Thymus (tissue), 11 donors: ENCODE measurements at regions not wholly inside any gene's neighbourhood (a gene's known extent, or its start where the extent isn't known, plus 50 kb on each side); places are given as distances from the start of the nearest gene placed in this dataset.

ENCODE experiments used
- DNase-seq, 9 donors: peaks; one replicate each; pipeline ENCODE4 v3.0.0-alpha.2; 2013; ENCODE audit warnings: low spot score in 9 of 9, low read depth in 6 of 9, missing footprints in 1 of 9
- H3K27ac ChIP-seq, 2 donors: one replicate each; pipeline ENCODE4 v1.5.1; 2013; ENCODE audit warnings: control low read depth in 1 of 2, low read depth in 1 of 2, low read length in 1 of 2, mild to moderate bottlenecking in 1 of 2, moderate library complexity in 1 of 2
- H3K27me3 ChIP-seq, 2 donors: one replicate each; pipeline ENCODE4 v1.5.1; 2013; ENCODE audit warnings: low read length in 1 of 2; ENCODE audit not compliant: control insufficient read depth in 2 of 2, insufficient read depth in 1 of 2
- H3K36me3 ChIP-seq, 2 donors: one replicate each; pipeline ENCODE4 v1.5.1; 2013; ENCODE audit warnings: low read length in 1 of 2, mild to moderate bottlenecking in 1 of 2, moderate library complexity in 1 of 2; ENCODE audit not compliant: control insufficient read depth in 2 of 2, insufficient read depth in 2 of 2
- H3K4me1 ChIP-seq, 2 donors: one replicate each; pipeline ENCODE4 v1.5.1; 2013; ENCODE audit warnings: low read length in 2 of 2; ENCODE audit not compliant: control insufficient read depth in 2 of 2, insufficient read depth in 2 of 2
- H3K4me3 ChIP-seq, 2 donors: one replicate each; pipeline ENCODE4 v1.5.1; 2013; ENCODE audit warnings: low read length in 2 of 2, control low read depth in 1 of 2, mild to moderate bottlenecking in 1 of 2
- H3K9me3 ChIP-seq, 2 donors: one replicate each; pipeline ENCODE4 v1.5.1; 2013; ENCODE audit warnings: low read length in 1 of 2, mild to moderate bottlenecking in 1 of 2; ENCODE audit not compliant: control insufficient read depth in 2 of 2, insufficient read depth in 1 of 2
- WGBS: extraction: QIAGEN DNeasy Blood & Tissue Kit; methylation state at CpG from one replicate; pipeline ENCODE4 v1.1.7; 2013; 5-methylcytosine and 5-hydroxymethylcytosine counted together
- donor health status: healthy.

DNA sequence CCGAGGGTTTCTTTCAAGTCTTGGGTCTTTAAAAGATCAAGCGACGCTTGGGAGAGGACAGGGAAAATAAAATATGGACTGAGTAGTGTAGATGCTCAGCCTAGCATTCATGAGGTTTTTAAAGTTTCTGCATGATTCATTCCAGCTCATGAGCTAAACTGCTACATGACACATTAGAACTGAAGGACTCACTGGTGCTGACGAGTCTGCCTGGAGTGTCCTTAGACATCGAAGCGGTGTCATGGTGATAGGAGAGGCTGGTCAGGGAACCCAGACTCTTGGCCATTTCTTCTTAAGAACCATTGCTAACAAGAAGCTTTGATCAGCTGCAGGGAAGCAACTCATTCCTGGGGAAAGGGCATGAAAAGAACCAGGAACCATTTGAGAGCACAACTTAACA lies 158.6 kb downstream of the TRIML1 start:
- Histone ChIP-seq H3K4me1 (no peaks in the 10 kb centered on the region), H3K4me3 (no peak overlapping the region), H3K27me3 (no peaks in the 10 kb centered on the region), H3K36me3 (no peaks in the 10 kb centered on the region), H3K27ac (no peak overlapping the region), H3K9me3 (peaks cover 1 to 3% of the 10 kb centered on the region in 2 donors)
- DNase-seq: no peak
- 96% methylated on average over 6 of the region's 6 CpGs for WGBS

GRCh38 chr4:188299161-188299560 lies 159.9 kb downstream of the TRIML1 start:
- WGBS: 88% methylated on average over 7 of the region's 7 CpGs
- Histone ChIP-seq H3K27me3 (no peaks in the 10 kb centered on the region), H3K4me3 (no peak overlapping the region), H3K36me3 (no peaks in the 10 kb centered on the region), H3K4me1 (no peaks in the 10 kb centered on the region), H3K9me3 (peaks cover 1 to 3% of the 10 kb centered on the region in 2 donors), H3K27ac (no peak overlapping the region)
- DNase-seq: no peak

- WGBS: 68% methylated on average over 4 of the region's 4 CpGs
- H3K4me3 ChIP-seq: no peak overlapping the region
- no peak for DNase-seq
- H3K9me3 ChIP-seq: peaks cover 1 to 8% of the 10 kb centered on the region in 2 donors
- H3K27ac ChIP-seq: no peak overlapping the region
- H3K4me1 ChIP-seq: no peaks in the 10 kb centered on the region
- no peaks in the 10 kb centered on the region for H3K27me3 ChIP-seq
- H3K36me3 ChIP-seq: no peaks in the 10 kb centered on the region
Observed at GRCh38 chr4:188300385-188300784, 161.1 kb downstream of the TRIML1 start.

DNA sequence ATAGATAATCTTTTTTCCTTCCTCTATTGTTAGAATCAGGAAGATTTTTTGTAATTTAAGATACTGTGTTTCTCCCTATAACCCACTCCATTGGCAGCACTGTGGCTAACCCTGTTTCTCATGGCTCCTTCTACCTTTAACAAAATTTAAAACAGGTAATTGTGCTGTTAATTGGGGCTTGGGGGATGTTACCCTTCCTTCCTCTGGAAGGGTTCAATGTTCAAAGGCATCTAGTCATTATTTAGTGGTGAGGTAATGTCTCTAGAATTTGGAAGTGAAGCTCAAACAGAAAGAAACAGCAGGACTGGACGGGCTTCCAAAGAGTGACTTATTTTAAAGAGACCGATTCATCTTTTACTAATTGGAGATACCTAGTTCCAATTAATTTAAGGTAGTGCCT lies 166.4 kb downstream of the TRIML1 start:
- no peak for DNase-seq
- no peaks in the 10 kb centered on the region for H3K27me3 ChIP-seq
- 92% methylated on average over 2 of the region's 2 CpGs for WGBS
- peaks cover 1 to 5% of the 10 kb centered on the region in 2 donors for H3K9me3 ChIP-seq
- no peaks in the 10 kb centered on the region for H3K4me1 ChIP-seq
- no peak overlapping the region for H3K4me3 ChIP-seq
- no peaks in the 10 kb centered on the region for H3K36me3 ChIP-seq
- H3K27ac ChIP-seq: no peak overlapping the region

GRCh38 chr4:188307591-188307990 lies 168.3 kb downstream of the TRIML1 start:
- no peak for DNase-seq
- H3K27me3 ChIP-seq: no peaks in the 10 kb centered on the region
- WGBS: 77% methylated on average over 4 of the region's 4 CpGs
- no peaks in the 10 kb centered on the region for H3K4me1 ChIP-seq
- no peaks in the 10 kb centered on the region for H3K36me3 ChIP-seq
- peaks cover 1 to 5% of the 10 kb centered on the region in 2 donors for H3K9me3 ChIP-seq
- H3K4me3 ChIP-seq: no peak overlapping the region
- H3K27ac ChIP-seq: no peak overlapping the region

DNA sequence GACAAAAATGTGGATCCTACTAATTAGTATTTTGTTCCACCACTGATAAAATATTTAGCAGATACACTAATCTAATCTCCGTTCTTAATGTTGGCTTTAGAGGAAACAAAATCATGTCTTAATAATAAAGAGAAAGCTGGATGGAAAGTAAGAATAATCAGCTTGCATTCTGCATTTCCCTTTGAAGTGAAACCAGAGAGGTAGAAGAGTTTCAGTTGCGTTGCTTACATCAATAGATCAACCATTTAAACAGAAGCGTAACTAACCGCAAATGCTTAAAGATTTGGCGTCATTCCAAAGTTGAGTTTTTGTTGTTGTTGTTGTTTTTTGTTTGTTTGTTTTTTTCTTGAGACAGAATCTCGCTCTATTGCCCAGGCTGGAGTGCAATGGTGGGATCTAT lies 168.9 kb downstream of the TRIML1 start:
- Histone ChIP-seq H3K27ac (no peak overlapping the region), H3K27me3 (no peaks in the 10 kb centered on the region), H3K36me3 (no peaks in the 10 kb centered on the region), H3K4me3 (no peak overlapping the region), H3K9me3 (peaks cover 1 to 5% of the 10 kb centered on the region in 2 donors), H3K4me1 (no peaks in the 10 kb centered on the region)
- 95% methylated on average over 6 of the region's 6 CpGs for WGBS
- DNase-seq: no peak

DNA sequence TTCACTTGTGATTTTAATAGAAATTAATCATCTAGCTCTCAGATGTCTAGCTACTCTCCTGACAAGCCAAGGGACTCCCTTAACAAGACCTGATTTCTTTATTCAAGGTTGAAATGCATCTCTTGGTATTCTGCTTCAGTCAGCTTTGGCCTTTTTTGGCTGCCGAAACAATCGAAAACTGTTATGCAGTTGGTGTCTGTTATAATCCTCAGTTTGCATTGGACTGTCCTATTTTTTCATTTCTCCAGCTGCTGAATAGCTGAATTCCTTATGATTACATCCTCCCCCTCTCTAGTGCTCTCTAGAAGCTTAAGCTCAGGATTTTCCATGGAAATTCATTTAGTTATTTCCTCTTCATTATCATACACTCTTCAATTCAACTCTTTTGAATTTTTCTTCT lies 177.2 kb downstream of the TRIML1 start:
- DNase-seq: no peak
- WGBS: over 99% methylated on average over 2 of the region's 2 CpGs
- no peaks in the 10 kb centered on the region for H3K27me3 ChIP-seq
- H3K4me1 ChIP-seq: no peaks in the 10 kb centered on the region
- no peak overlapping the region for H3K27ac ChIP-seq
- H3K36me3 ChIP-seq: no peaks in the 10 kb centered on the region
- H3K9me3 ChIP-seq: peaks cover 1 to 2% of the 10 kb centered on the region in 2 donors
- no peak overlapping the region for H3K4me3 ChIP-seq

DNA sequence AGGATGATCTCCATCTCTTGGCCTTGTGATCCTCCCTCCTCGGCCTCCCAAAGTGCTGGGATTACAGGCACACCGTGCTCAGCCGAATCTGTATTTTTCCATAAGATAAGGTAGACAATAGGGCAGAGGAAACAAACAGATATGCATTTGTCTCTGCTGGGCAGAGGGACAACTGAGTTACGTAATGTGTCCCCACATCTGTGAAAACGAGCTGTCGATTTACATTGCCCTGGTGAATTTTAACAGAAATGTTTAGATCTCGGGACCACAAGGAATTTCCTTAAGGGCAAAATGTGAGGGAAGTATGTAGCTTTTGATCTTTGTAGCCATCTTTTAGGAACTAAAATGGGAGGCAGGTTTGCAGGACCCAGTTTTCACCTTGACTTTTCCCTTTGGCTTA lies 189.7 kb downstream of the TRIML1 start:
- no peaks in the 10 kb centered on the region for H3K36me3 ChIP-seq
- 93% methylated on average over 7 of the region's 7 CpGs for WGBS
- H3K4me1 ChIP-seq: no peaks in the 10 kb centered on the region
- no peak overlapping the region for H3K27ac ChIP-seq
- H3K9me3 ChIP-seq: peaks cover 0 to 9% of the 10 kb centered on the region in 2 donors
- H3K4me3 ChIP-seq: no peak overlapping the region
- H3K27me3 ChIP-seq: no peaks in the 10 kb centered on the region
- no peak for DNase-seq

DNA sequence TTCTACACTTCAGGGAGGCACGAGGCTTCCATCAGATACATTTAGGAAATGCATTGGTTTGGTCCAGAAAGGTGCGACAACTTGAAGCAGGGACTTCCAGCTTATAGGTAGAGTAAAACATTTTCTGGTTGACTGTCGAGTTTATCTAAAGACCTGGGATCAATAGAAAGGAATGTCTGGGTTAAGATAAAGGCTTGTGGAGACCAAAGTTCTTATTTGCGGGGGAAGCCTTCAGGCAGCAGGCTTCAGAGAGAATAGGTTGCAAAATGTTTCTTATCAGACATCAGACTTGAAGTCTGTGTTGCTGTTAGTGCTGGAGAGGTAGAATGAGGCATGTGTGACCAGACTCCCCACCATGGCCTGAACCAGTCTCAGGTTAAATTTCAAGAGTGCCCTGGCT lies 190.3 kb downstream of the TRIML1 start:
- H3K27me3 ChIP-seq: no peaks in the 10 kb centered on the region
- H3K36me3 ChIP-seq: no peaks in the 10 kb centered on the region
- no peak overlapping the region for H3K27ac ChIP-seq
- H3K4me3 ChIP-seq: no peak overlapping the region
- no peak for DNase-seq
- H3K9me3 ChIP-seq: peaks cover 0 to 9% of the 10 kb centered on the region in 2 donors
- 90% methylated on average over 4 of the region's 4 CpGs for WGBS
- H3K4me1 ChIP-seq: no peaks in the 10 kb centered on the region

GRCh38 chr4:188332265-188332664 lies 193.0 kb downstream of the TRIML1 start:
- Histone ChIP-seq H3K4me1 (no peaks in the 10 kb centered on the region), H3K4me3 (no peak overlapping the region), H3K9me3 (peaks cover 0 to 12% of the 10 kb centered on the region in 2 donors), H3K36me3 (no peaks in the 10 kb centered on the region), H3K27me3 (no peaks in the 10 kb centered on the region), H3K27ac (no peak overlapping the region)
- DNase-seq: no peak
- 87% methylated on average over 2 of the region's 2 CpGs for WGBS
